HepG2 (cell line): ENCODE measurements at regions not wholly inside any gene's neighbourhood (a gene's known extent, or its start where the extent isn't known, plus 50 kb on each side); places are given as distances from the start of the nearest gene placed in this dataset.

Experiments
- MATR3 ChIP-seq: sonication (generic); formaldehyde crosslinking; IDR thresholded peaks from 2 replicates; pipeline ENCODE4 v1.4.0; 2020; ENCODE audit warnings: missing genetic modification reagents
- PAF1 ChIP-seq: IDR thresholded peaks from 2 replicates; pipeline ENCODE4 v1.6.1; 2016; ENCODE audit warnings: missing genetic modification reagents, missing compliant biosample characterization
- SNAPC2 ChIP-seq: sonication (generic); formaldehyde crosslinking; IDR thresholded peaks from 2 replicates; pipeline ENCODE4 v1.8.1; 2022; ENCODE audit warnings: mild to moderate bottlenecking, missing genetic modification reagents
- TOE1 ChIP-seq: sonication (generic); formaldehyde crosslinking; IDR thresholded peaks from 2 replicates; pipeline ENCODE4 v1.4.0; 2020; ENCODE audit warnings: mild to moderate bottlenecking, missing genetic modification reagents
- U2AF2 ChIP-seq: fragments of 200-400 bp; formaldehyde crosslinking; IDR thresholded peaks from 2 replicates; pipeline ENCODE4 v1.6.1; 2017; ENCODE audit warnings: low read depth, mild to moderate bottlenecking, low read length
- ZNF382 ChIP-seq: sonication (generic); formaldehyde crosslinking; IDR thresholded peaks from 2 replicates; pipeline ENCODE4 v1.5.0; 2020; ENCODE audit warnings: missing genetic modification reagents, mild to moderate bottlenecking, borderline replicate concordance
- ZNF430 ChIP-seq: sonication (generic); formaldehyde crosslinking; IDR thresholded peaks from 2 replicates; pipeline ENCODE4 v1.9.0; 2021; ENCODE audit warnings: mild to moderate bottlenecking, missing genetic modification reagents
- ZNF770 ChIP-seq: sonication (generic); formaldehyde crosslinking; IDR thresholded peaks from 2 replicates; pipeline ENCODE4 v1.5.0; 2020; ENCODE audit warnings: mild to moderate bottlenecking, missing genetic modification reagents
- TF ChIP-seq, protein P1 (sequence below): sonication (generic); formaldehyde crosslinking; IDR thresholded peaks from one replicate; pipeline ENCODE4 v1.5.1; 2020; ENCODE audit warnings: mild to moderate bottlenecking, missing genetic modification reagents; ENCODE audit errors: not compliant biosample characterization
- TF ChIP-seq, protein P2 (sequence below): sonication (generic); formaldehyde crosslinking; IDR thresholded peaks from 2 replicates; pipeline ENCODE4 v1.4.0; 2020; ENCODE audit warnings: low read depth, mild to moderate bottlenecking, missing genetic modification reagents
- TF ChIP-seq, protein P3 (sequence below): sonication (generic); formaldehyde crosslinking; IDR thresholded peaks from 2 replicates; pipeline ENCODE4 v1.4.0; 2020; ENCODE audit warnings: mild to moderate bottlenecking, missing genetic modification reagents, borderline replicate concordance

DNA sequence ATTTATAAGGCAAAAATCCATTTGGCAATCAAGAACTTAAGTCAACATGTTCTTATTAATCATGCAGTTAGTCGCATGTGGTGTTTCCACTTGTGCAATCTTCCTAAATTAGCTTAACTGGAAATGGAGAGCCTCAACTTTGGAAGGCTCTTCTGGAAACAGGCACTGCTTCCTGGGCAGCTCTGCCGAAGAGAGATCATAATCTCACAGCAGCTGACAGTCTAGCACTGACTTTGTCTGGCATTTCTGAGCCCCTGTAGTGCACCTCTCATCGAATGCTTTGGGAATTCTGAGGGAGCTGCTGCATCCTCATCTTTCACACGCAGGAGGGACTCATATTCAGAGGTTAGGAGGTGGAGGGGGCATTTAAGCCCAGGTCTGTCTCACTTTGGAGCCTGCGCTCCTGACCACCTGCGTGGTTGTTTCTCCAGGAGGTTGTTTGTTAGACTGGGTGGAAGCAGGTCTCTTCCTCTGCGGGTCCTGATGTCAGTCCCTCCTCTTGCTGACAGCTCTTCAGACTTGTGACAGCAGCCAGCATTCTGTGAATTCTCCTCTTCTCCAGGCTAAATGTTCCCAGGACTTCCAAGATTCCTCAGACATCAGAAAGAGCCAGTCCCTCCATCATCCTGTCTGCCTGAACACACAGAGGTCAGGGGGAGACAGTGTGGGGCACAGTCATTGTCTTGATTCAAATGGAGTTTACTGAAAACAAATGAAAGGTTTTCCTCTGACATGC, 100.4 kb upstream of the GJB6 start (continued):
- TF ChIP-seq, protein P1, sequence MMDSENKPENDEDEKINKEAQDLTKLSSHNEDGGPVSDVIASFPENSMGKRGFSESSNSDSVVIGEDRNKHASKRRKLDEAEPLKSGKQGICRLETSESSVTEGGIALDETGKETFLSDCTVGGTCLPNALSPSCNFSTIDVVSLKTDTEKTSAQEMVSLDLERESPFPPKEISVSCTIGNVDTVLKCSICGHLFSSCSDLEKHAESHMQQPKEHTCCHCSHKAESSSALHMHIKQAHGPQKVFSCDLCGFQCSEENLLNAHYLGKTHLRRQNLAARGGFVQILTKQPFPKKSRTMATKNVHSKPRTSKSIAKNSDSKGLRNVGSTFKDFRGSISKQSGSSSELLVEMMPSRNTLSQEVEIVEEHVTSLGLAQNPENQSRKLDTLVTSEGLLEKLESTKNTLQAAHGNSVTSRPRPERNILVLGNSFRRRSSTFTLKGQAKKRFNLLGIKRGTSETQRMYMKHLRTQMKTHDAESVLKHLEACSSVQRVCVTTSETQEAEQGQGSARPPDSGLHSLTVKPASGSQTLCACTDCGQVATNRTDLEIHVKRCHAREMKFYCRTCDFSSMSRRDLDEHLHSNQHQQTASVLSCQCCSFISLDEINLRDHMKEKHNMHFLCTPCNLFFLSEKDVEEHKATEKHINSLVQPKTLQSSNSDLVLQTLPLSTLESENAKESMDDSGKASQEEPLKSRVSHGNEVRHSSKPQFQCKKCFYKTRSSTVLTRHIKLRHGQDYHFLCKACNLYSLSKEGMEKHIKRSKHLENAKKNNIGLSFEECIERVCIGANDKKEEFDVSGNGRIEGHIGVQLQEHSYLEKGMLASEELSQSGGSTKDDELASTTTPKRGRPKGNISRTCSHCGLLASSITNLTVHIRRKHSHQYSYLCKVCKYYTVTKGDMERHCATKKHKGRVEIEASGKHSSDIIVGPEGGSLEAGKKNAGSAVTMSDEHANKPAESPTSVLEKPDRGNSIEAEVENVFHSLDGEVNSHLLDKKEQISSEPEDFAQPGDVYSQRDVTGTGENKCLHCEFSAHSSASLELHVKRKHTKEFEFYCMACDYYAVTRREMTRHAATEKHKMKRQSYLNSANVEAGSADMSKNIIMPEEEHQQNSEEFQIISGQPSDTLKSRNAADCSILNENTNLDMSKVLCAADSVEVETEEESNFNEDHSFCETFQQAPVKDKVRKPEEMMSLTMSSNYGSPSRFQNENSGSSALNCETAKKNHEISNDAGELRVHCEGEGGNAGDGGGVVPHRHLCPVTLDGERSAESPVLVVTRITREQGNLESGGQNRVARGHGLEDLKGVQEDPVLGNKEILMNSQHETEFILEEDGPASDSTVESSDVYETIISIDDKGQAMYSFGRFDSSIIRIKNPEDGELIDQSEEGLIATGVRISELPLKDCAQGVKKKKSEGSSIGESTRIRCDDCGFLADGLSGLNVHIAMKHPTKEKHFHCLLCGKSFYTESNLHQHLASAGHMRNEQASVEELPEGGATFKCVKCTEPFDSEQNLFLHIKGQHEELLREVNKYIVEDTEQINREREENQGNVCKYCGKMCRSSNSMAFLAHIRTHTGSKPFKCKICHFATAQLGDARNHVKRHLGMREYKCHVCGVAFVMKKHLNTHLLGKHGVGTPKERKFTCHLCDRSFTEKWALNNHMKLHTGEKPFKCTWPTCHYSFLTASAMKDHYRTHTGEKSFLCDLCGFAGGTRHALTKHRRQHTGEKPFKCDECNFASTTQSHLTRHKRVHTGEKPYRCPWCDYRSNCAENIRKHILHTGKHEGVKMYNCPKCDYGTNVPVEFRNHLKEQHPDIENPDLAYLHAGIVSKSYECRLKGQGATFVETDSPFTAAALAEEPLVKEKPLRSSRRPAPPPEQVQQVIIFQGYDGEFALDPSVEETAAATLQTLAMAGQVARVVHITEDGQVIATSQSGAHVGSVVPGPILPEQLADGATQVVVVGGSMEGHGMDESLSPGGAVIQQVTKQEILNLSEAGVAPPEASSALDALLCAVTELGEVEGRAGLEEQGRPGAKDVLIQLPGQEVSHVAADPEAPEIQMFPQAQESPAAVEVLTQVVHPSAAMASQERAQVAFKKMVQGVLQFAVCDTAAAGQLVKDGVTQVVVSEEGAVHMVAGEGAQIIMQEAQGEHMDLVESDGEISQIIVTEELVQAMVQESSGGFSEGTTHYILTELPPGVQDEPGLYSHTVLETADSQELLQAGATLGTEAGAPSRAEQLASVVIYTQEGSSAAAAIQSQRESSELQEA (CRISPR knock-in tag) = no peak
- no peak for TF ChIP-seq PAF1 (CRISPR knock-in tag)
- TF ChIP-seq ZNF382 (CRISPR knock-in tag) = no peak
- TF ChIP-seq, protein P2, sequence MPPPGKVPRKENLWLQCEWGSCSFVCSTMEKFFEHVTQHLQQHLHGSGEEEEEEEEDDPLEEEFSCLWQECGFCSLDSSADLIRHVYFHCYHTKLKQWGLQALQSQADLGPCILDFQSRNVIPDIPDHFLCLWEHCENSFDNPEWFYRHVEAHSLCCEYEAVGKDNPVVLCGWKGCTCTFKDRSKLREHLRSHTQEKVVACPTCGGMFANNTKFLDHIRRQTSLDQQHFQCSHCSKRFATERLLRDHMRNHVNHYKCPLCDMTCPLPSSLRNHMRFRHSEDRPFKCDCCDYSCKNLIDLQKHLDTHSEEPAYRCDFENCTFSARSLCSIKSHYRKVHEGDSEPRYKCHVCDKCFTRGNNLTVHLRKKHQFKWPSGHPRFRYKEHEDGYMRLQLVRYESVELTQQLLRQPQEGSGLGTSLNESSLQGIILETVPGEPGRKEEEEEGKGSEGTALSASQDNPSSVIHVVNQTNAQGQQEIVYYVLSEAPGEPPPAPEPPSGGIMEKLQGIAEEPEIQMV (CRISPR knock-in tag) = no peak
- TF ChIP-seq U2AF2 = no peak
- TF ChIP-seq ZNF770 (CRISPR knock-in tag) = no peak
- no peak for TF ChIP-seq MATR3
- TF ChIP-seq, protein P3, sequence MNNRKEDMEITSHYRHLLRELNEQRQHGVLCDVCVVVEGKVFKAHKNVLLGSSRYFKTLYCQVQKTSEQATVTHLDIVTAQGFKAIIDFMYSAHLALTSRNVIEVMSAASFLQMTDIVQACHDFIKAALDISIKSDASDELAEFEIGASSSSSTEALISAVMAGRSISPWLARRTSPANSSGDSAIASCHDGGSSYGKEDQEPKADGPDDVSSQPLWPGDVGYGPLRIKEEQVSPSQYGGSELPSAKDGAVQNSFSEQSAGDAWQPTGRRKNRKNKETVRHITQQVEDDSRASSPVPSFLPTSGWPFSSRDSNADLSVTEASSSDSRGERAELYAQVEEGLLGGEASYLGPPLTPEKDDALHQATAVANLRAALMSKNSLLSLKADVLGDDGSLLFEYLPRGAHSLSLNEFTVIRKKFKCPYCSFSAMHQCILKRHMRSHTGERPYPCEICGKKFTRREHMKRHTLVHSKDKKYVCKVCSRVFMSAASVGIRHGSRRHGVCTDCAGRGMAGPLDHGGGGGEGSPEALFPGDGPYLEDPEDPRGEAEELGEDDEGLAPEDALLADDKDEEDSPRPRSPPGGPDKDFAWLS (CRISPR knock-in tag) = no peak
- no peak for TF ChIP-seq ZNF430 (CRISPR knock-in tag)
- no peak for TF ChIP-seq TOE1
- no peak for TF ChIP-seq SNAPC2
- TF ChIP-seq, all 625 proteins: peak for 0
